Eye (tissue), 1 donor: ENCODE measurements at regions not wholly inside any gene's neighbourhood (a gene's known extent, or its start where the extent isn't known, plus 50 kb on each side); places are given as distances from the start of the nearest gene placed in this dataset.

Experiments
- DNase-seq: peaks from one replicate; pipeline ENCODE4 v3.0.0-alpha.2; 2015

- DNase-seq, result peak; percentile 54
Measured at GRCh38 chr22:46054091-46055073, 77.4 kb upstream of the WNT7B start.

DNA sequence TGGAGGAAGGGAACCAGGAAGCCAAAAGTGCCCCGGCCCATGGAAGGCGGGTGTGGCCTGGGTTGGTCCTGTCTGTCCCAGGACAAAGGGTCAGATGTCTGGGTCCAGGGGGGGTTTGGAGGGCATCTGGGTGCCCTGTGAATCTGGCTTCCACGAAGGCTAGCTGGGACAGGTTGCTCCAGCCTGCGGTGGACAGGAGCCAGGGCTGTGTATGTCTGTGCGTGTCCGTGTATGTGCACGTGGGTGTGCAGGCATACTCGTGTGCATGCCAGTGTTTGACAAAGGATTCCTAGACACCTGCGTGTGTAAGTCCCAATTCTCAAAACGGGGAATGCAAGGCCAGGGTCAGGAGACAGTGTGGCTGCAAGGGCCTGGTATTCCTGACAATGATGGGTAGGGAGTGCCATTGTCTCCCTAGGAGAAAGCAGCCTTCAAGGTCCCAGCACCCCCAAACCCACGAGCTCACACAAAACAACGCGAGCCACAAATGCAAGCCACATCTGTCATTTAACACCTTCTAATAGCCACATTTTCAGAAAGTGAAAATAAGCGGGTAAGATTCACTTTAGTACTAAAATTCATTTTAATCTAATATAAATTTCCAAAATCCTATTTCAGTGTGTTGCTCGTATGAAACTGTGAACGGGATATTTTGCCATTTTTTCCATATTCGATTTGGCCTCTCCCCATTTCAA, 78.4 kb upstream of the WNT7B start:
- DNase-seq, result no peak

DNA sequence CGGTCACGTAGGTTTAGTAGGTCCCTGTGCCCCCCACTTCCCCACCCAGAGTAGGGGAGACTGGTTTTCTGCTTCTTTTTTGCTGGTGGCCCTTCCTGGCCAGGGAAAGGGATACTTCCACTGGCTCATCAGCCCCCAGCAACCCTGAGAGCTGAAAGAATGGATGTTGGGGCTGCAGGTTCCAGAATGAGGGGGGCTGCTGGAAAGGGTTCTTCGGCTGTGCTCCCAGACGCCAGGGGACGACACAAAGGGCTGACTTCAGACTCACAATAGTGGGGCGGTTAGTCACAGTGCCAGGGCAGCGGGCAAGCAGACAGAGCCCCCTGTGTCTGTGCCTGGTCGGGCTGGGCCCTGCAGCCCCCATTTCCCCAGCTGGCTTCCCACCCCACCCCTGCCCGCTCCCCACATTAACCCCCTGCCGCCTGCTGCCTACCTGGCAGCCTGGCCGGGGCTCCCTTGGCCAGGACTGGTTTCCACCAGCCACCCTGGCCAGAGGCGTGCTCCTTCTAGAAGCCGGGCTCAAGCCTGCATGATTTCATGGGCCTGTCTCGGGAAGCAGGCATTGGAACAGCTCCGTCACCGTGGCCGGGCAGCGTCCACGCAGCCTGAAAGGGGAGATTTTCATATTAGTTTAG, 79.1 kb upstream of the WNT7B start:
- no peak for DNase-seq

DNA sequence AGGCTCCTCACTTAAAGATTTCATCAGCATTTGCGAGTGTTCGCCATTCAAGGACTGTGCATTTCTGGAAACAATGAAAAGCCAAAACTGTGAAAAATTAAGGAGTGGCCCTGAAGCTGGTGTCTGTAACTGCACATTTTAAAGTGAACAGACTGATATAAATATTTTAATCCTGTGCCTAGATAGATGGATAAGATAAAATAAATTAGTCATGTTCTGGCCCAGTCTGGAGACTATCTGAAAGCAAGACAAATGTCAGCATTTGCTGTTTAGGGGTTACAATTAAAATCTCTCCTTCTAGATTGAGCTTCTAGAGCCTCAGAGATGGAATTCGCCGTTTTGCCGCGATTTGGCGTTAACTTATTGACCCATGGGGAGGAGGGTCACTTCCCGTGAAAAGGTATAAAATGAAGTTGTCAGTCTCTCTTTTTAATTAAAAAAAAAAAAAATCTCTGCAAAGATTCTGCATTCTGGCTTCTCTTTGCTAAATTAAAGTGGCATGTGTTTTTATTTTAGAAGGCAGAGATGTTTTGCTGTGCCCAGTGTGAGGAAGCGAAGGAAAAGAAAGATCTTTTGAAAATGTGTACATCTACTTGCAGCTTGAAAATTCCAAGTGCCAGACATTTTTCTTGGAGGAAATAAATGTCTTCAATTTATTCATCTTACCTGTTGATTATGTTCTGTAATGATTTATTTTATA, 79.7 kb upstream of the WNT7B start:
- DNase-seq, result no peak

DNA sequence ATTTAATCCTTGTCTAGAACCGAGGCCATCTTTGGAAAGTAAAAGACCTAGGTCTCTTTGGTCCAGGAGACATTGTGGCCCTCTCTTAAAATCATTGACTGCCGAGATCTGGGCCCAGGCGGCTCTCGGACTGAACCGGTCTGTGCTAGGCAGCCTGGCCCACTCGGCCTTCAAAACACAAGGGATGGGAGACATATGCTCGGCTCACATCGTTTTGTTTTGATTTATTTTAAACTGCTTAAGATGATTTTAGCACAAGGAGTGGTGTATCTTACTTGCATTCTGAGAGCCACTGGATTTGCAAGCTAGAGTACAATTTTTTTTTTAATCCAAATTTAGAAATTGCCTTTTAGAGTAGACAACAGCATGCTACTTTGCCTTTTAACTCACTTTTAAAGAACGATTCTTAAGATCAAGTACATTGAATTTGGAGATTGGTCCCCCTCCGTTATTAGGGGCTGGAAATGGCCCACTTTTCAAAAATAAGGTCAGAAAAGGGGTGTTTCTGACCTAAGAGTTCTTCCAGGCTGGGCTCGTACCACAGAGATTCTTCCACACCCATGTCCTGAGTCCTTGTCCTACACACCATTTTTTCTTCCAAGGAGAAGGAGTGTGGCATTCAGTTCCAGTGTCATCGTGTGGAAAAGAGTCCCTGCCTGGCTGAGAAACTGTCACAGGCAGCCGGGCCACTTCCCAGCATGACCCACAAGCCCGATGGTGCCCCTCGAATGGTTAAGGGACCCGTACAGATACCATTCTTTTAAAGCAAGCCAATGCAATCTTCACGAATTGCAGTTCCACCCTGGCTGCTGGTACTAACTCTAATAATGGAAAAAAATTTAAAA, 80.5 kb upstream of the WNT7B start:
- no peak for DNase-seq

- no peak for DNase-seq
Measured at GRCh38 chr22:46058091-46058420, 81.1 kb upstream of the WNT7B start.

- DNase-seq, result no peak
Measured at GRCh38 chr22:46058591-46059519, 81.9 kb upstream of the WNT7B start.

- DNase-seq, result peak; percentile 68
Measured at GRCh38 chr22:46060292-46061123, 83.5 kb upstream of the WNT7B start.

GRCh38 chr22:46061124-46061500, 84.2 kb upstream of the WNT7B start:
- no peak for DNase-seq

DNA sequence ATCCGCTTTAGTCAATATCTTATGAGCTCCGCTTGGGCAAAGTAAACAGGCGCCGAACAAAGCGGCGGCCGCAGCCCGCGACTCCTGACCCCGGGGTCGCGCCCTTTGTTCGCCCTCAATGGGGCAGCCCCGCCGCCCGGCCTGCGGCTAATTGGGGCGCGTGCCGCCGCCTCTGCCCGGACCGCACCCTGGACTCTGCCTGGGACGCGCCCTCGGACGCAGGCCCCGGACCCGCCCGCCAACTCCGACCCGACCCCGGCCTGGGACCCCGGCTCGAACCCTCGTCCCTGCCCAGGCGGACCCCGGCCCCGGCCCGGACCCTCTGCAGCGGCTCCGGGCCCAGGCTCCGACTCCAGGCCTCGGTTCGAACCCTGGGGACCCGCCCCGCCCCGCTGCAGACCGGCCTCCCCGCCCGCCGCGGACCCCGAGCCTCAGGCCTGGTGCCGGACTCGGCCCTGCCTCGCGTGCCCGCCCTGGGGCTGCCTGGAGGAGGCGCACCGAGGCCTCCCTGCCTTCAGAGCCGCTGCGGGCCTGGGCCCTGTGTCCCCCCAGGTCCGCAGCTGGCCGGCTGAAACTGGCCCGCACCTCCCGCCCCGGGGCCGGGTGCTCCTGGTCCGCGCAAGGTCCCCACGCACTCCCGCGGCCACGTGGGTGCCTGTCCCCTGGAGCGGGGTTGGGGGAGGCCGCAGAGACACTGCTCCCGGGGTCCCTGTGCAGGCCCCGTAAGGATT, 84.7 kb upstream of the WNT7B start:
- no peak for DNase-seq

DNA sequence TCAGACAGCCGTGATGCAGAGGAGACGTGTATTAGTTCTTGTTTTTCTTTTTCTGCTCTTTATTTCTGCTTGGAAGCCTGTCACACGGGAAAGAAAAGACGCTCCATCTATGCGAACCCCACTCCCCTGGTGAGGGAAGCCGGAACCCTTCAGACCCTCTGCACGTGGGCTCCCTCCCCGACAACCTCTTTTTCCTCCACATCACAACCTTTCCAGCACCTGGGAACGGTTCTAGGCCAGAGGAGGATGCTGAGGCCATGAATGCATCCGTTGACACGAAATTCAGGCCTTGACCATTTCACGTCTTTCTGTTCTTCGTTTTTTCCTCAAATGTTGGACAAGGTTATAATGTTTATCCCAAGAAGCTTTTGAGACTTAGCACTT, 85.3 kb upstream of the WNT7B start:
- DNase-seq, result peak; percentile 28

GRCh38 chr22:46062971-46063631, 86.1 kb upstream of the WNT7B start:
- no peak for DNase-seq

GRCh38 chr22:46063846-46064227, 86.5 kb upstream of the PPARA start:
- DNase-seq, result no peak

DNA sequence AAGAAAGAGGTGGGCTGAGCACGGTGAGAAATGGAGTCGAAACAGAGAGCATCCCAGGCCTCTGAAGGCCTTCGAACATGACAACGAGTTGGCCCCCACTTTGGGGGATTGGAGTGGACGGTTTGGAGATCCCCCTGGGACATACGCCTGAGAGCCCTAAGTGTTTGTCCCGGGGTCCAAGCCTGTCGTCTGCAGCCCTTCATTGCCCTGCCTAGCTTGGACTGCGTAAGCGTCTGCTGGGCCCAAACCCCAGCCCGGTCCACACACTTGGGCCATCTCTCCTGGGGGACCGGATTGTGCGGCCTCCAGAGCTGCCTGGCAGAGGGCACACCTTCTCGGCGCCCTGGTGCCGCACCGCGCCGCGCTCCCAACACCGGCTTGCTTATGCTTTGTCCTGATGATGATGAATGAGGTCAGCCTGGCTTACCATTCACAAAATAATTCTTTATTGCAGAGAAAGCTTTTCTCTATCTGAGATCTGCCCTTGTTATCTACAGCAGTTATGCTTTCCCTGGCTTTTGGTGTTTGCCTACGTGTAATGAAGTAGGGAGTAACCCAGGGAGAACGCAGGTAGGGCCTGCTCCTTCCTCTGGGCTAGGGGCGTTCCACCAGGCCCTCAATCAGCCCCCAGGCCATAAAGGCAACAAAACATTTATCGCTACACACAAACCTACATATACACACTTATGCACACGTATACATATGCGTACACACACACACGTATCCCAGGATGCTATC, 85.9 kb upstream of the PPARA start:
- DNase-seq, result no peak

- no peak for DNase-seq
Measured at GRCh38 chr22:46064966-46065666, 85.2 kb upstream of the PPARA start.

GRCh38 chr22:46065691-46066454, 84.5 kb upstream of the PPARA start:
- DNase-seq, result peak; percentile 36

DNA sequence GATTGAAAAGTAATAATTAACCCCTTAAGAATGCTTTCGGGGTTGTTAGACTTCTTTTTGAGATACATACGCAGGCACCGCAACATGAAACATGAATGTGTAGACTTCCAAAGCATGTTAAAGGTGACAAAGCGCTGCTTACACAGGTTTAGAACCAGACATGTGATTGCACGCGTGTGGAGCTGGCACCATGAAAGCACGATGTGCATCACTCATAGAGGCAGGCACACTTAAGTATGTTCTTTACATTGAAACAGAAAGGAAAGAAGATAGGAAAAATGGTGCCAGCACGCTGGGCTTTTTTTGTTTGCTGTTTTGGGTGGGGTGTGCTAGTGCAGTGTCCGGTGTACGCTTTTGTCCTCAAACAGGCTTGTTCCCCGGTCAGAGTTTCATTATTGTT, 83.6 kb upstream of the PPARA start:
- no peak for DNase-seq
